PC-9 (cell line): ENCODE measurements at regions not wholly inside any gene's neighbourhood (a gene's known extent, or its start where the extent isn't known, plus 50 kb on each side); places are given as distances from the start of the nearest gene placed in this dataset.

ENCODE experiments used
- BruUV-seq: library from RNA; stranded (reverse); fragments of 400-500 nt; replicated peaks from 2 replicates; lab custom pipeline; 2021; lab: Mats Ljungman, UMichigan
- CTCF ChIA-PET: fragments of 300-600 bp; sonication (Branson Sonifier 250); formaldehyde crosslinking; loops from one replicate; lab custom pipeline; 2022; ENCODE audit warnings: antibody characterized with exemption; lab: Charles Lee
- POLR2A ChIA-PET: fragments of 300-600 bp; sonication (Branson Sonifier 250); formaldehyde crosslinking; loops from one replicate; lab custom pipeline; 2022; ENCODE audit warnings: antibody characterized with exemption; ENCODE audit not compliant: unreplicated experiment; lab: Charles Lee
- DNase-seq, 2 experiments: peaks; one replicate each; pipeline versions ENCODE4 v3.0.0 to v3.0.0-alpha.2; 2015 to 2022; ENCODE audit warnings: mixed read lengths in 1 of 2
- H2AFZ ChIP-seq: fragments of 200-600 bp; sonication (generic); 2 replicates; pipeline ENCODE4 v1.8.1; 2017; ENCODE audit warnings: antibody characterized with exemption
- H3F3A ChIP-seq: fragments of 200-600 bp; sonication (generic); 2 replicates; pipeline ENCODE4 v1.8.1; 2017; ENCODE audit warnings: antibody characterized with exemption, mild to moderate bottlenecking, low read depth; ENCODE audit not compliant: insufficient read depth
- H3K27ac ChIP-seq: fragments of 200-600 bp; sonication (generic); 2 replicates; pipeline ENCODE4 v1.6.1; 2016; ENCODE audit warnings: mixed run types
- H3K27me3 ChIP-seq: fragments of 200-600 bp; sonication (generic); 2 replicates; pipeline ENCODE4 v1.6.1; 2016; ENCODE audit warnings: low read depth, mixed run types; ENCODE audit not compliant: insufficient read depth
- H3K36me3 ChIP-seq: fragments of 200-600 bp; sonication (generic); 2 replicates; pipeline ENCODE4 v1.6.1; 2016; ENCODE audit warnings: low read depth, mixed run types
- H3K4me1 ChIP-seq: fragments of 200-600 bp; sonication (generic); replicated peaks from 2 replicates; pipeline ENCODE4 v1.6.1; 2016; ENCODE audit warnings: mixed run types; ENCODE audit not compliant: insufficient read depth
- H3K4me2 ChIP-seq: fragments of 200-600 bp; sonication (generic); 2 replicates; pipeline ENCODE4 v1.6.1; 2017; ENCODE audit warnings: mixed run types
- H3K4me3 ChIP-seq: fragments of 200-600 bp; sonication (generic); 2 replicates; pipeline ENCODE4 v1.6.1; 2016; ENCODE audit warnings: mixed run types
- H3K79me2 ChIP-seq: fragments of 200-600 bp; sonication (generic); 2 replicates; pipeline ENCODE4 v1.6.1; 2017; ENCODE audit warnings: low read depth, mixed run types
- H3K9me2 ChIP-seq: fragments of 200-600 bp; sonication (generic); 2 replicates; pipeline ENCODE4 v1.8.1; 2017; ENCODE audit warnings: mild to moderate bottlenecking; ENCODE audit not compliant: insufficient read depth
- H3K9me3 ChIP-seq: fragments of 200-600 bp; sonication (generic); 2 replicates; pipeline ENCODE4 v1.8.1; 2016; ENCODE audit warnings: low read depth; ENCODE audit not compliant: insufficient read depth
- H4K20me1 ChIP-seq: fragments of 200-600 bp; sonication (generic); 2 replicates; pipeline ENCODE4 v1.8.1; 2017; ENCODE audit not compliant: insufficient read depth
- EZH2 ChIP-seq: fragments of 200-600 bp; sonication (generic); IDR thresholded peaks from 2 replicates; pipeline ENCODE4 v1.8.0; 2017; ENCODE audit warnings: antibody characterized with exemption, low read depth
- intact Hi-C: fragments of 100-400 bp; cut with micrococcal nuclease; formaldehyde crosslinking; loops from one replicate; pipeline ENCODE4 v1.10.0; 2022; ENCODE audit not compliant: unreplicated experiment
- TF ChIP-seq, protein P1 (sequence below): fragments of 200-600 bp; sonication (generic); conservative IDR thresholded peaks from 2 replicates; pipeline ENCODE4 v1.6.1; 2017; ENCODE audit warnings: mixed run types, antibody characterized with exemption, mild to moderate bottlenecking, moderate library complexity

DNA sequence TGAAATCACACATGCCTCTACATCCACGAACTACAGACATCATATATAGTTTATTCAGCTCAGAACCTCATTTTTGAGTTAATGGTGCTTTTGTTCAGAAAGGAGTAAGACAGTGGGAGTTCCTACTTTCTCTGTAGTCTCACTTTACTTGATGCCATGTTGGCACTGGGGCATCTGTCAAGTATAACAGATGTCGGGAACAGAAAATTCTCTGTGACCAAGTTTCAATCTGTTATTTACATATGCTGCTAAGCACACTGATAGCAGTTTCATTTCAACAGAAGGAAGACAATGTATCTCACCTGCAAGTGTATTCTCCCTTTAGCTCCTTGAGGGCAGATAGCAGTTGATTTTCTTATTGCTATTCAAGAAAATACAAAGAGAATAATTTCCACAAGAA lies 774.1 kb downstream of the METTL4 start:
- Histone ChIP-seq H2AFZ (no peak overlapping the region), H3K27me3 (no peaks in the 10 kb centered on the region), H3K9me3 (no peaks in the 10 kb centered on the region), H3K4me2 (no peak overlapping the region), H3F3A (no peaks in the 10 kb centered on the region), H3K4me3 (no peak overlapping the region), H4K20me1 (no peaks in the 10 kb centered on the region), H3K79me2 (no peaks in the 10 kb centered on the region), H3K27ac (no peak overlapping the region), H3K36me3 (no peaks in the 10 kb centered on the region), H3K9me2 (no peaks in the 10 kb centered on the region), H3K4me1 (no peaks in the 10 kb centered on the region)
- TF ChIP-seq EZH2 = no peak
- TF ChIP-seq, protein P1, sequence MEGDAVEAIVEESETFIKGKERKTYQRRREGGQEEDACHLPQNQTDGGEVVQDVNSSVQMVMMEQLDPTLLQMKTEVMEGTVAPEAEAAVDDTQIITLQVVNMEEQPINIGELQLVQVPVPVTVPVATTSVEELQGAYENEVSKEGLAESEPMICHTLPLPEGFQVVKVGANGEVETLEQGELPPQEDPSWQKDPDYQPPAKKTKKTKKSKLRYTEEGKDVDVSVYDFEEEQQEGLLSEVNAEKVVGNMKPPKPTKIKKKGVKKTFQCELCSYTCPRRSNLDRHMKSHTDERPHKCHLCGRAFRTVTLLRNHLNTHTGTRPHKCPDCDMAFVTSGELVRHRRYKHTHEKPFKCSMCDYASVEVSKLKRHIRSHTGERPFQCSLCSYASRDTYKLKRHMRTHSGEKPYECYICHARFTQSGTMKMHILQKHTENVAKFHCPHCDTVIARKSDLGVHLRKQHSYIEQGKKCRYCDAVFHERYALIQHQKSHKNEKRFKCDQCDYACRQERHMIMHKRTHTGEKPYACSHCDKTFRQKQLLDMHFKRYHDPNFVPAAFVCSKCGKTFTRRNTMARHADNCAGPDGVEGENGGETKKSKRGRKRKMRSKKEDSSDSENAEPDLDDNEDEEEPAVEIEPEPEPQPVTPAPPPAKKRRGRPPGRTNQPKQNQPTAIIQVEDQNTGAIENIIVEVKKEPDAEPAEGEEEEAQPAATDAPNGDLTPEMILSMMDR = no peak
- DNase-seq = no peak
- intact Hi-C loops = loop anchor here (10.0 kb wide), 1 partner anchor 62 kb away; no protein-coding TSS in a partner anchor
- ChIA-PET POLR2A (no interaction called here), CTCF (no interaction called here)
- no TSS peak for BruUV-seq

DNA sequence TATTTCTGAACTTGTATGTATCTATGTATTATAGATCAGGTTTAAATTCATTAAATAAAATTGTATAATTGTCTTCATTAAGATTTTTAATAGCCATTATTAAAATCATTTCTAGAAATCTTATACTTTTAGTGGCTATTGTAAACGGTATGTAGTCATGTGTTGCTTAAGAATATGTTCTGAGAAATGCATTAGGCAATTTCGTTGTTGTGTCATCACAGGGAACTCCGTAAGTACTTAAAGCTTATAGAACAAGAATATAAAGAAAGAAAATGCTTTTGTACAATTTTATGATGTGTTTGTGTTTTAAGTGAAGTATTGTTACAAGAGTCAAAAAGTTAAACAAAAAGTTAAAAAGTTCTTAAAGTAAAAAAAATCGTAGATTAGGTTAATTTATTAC lies 765.8 kb downstream of the METTL4 start:
- POLR2A ChIA-PET = no interaction called here
- Histone ChIP-seq H3K36me3 (no peaks in the 10 kb centered on the region), H3K9me3 (no peaks in the 10 kb centered on the region), H3K4me1 (no peaks in the 10 kb centered on the region), H2AFZ (no peak overlapping the region), H3K27ac (no peak overlapping the region), H3K79me2 (no peaks in the 10 kb centered on the region), H3K9me2 (no peaks in the 10 kb centered on the region), H3K27me3 (no peaks in the 10 kb centered on the region), H3F3A (no peaks in the 10 kb centered on the region), H3K4me2 (no peak overlapping the region), H4K20me1 (no peaks in the 10 kb centered on the region), H3K4me3 (no peak overlapping the region)
- intact Hi-C loops = no loop called here
- CTCF ChIA-PET = no interaction called here
- no peak for TF ChIP-seq EZH2
- TF ChIP-seq, protein P1 = no peak
- DNase-seq = no peak
- BruUV-seq = no TSS peak

DNA sequence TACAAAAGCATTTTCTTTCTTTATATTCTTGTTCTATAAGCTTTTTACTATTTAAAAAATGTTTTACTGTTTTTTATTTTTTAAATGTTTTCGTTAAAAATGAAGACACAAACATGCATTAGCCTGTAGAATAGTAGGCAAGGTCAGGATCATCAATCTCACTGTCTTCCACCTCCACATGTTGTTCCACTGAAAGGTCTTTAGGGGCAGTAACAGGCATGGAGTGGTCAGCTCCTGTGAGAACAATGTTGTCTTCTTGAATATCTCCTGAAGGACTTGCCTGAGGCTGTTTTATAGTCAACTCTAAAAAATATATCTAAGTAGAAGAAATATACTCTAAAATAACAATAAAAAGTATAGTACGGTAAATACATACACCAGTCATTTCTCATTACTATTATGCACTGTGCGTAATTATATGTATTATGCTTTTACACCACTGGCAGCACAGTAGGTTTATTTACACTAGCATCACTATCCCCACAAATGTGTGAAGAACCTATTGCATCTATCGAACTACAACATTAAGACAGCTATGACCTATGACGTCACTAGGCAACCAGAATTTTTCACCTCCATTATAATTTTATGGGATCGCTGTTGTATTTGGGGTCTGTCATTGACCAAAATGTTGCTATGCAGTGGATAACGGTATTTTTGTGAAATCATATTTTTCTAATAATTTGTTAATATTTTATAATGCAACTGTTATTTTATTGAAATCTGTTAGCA lies 764.3 kb downstream of the METTL4 start:
- Histone ChIP-seq H3K36me3 (no peaks in the 10 kb centered on the region), H3K4me2 (no peak overlapping the region), H2AFZ (no peak overlapping the region), H3K4me1 (no peaks in the 10 kb centered on the region), H3K27me3 (no peaks in the 10 kb centered on the region), H3K9me3 (no peaks in the 10 kb centered on the region), H3K4me3 (no peak overlapping the region), H3K27ac (no peak overlapping the region), H3K79me2 (no peaks in the 10 kb centered on the region), H3K9me2 (no peaks in the 10 kb centered on the region), H3F3A (no peaks in the 10 kb centered on the region), H4K20me1 (no peaks in the 10 kb centered on the region)
- no peak for DNase-seq
- POLR2A ChIA-PET = no interaction called here
- TF ChIP-seq EZH2 = no peak
- TF ChIP-seq, protein P1 = peak; percentile 36; the same call in 1 of the 2 replicates
- intact Hi-C loops = no loop called here
- BruUV-seq = no TSS peak
- CTCF ChIA-PET = no interaction called here
